Epithelial cell of esophagus (primary cell): ENCODE measurements at regions not wholly inside any gene's neighbourhood (a gene's known extent, or its start where the extent isn't known, plus 50 kb on each side); places are given as distances from the start of the nearest gene placed in this dataset.
"Not testable (repeated sequence)": the region's sequence is repeated elsewhere in the genome, so short reads cannot be mapped to it uniquely, and the experiment has no call there.

ENCODE experiments used
- DNase-seq: peaks from one replicate; pipeline ENCODE4 v3.0.0; 2010; ENCODE audit warnings: low read depth
- H3K4me3 ChIP-seq: 2 replicates; pipeline ENCODE4 v1.5.1; 2011; ENCODE audit warnings: mild to moderate bottlenecking, low read length, control low read depth
- TF ChIP-seq, protein P1 (sequence below): IDR thresholded peaks from 2 replicates; pipeline ENCODE4 v1.5.1; 2011; ENCODE audit warnings: low read depth, mild to moderate bottlenecking, low read length, control low read depth, inconsistent platforms; ENCODE audit not compliant: insufficient read depth; ENCODE audit errors: missing control alignments

DNA sequence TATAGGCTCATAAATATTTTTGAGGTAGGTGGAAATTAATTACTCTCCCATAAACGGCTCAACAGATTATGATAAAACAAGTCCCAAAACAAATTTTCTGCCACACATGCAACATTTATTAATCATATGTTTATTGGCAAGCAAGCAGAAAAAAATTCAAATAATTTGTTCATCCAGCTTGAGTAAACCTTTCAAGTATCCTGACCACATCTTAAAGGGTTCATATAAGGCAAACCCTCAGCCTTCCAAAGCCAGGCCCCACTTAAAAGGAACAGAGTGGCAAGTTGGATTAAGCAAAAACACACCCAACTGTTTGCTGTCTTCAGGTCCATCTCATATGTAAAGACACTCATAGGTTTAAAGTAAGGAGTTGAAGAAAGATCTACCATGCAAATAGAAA lies 1042.3 kb downstream of the DIPK2A start:
- no peak overlapping the region for H3K4me3 ChIP-seq
- TF ChIP-seq, protein P1, sequence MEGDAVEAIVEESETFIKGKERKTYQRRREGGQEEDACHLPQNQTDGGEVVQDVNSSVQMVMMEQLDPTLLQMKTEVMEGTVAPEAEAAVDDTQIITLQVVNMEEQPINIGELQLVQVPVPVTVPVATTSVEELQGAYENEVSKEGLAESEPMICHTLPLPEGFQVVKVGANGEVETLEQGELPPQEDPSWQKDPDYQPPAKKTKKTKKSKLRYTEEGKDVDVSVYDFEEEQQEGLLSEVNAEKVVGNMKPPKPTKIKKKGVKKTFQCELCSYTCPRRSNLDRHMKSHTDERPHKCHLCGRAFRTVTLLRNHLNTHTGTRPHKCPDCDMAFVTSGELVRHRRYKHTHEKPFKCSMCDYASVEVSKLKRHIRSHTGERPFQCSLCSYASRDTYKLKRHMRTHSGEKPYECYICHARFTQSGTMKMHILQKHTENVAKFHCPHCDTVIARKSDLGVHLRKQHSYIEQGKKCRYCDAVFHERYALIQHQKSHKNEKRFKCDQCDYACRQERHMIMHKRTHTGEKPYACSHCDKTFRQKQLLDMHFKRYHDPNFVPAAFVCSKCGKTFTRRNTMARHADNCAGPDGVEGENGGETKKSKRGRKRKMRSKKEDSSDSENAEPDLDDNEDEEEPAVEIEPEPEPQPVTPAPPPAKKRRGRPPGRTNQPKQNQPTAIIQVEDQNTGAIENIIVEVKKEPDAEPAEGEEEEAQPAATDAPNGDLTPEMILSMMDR = no peak
- DNase-seq = no peak

- DNase-seq = no peak
- H3K4me3 ChIP-seq = no peak overlapping the region
- TF ChIP-seq, protein P1 = no peak
Measured at GRCh38 chr3:145015253-145015652, 1043.6 kb downstream of the DIPK2A start.

DNA sequence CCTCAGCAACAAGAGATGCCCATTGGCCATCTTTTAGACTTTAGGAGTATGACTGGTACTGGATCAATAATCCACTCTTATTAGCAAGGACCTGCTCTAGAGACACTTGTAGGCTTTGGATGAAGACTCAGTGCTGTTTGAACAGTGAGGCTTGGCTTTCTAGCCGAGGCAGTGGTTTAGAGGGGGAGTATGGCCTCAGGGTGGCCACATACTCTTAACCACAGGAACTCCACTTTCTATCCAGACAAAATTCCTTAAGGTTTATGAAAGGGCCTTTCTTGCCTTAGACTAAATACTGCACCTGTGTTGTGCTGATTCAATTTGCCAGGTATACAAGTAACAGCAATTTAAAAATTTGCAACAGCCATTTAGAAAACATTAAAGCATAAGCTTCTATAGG lies 1046.3 kb downstream of the DIPK2A start:
- DNase-seq = no peak
- TF ChIP-seq, protein P1 = no peak
- no peak overlapping the region for H3K4me3 ChIP-seq

- DNase-seq = no peak
- TF ChIP-seq, protein P1 = no peak
- H3K4me3 ChIP-seq = no peak overlapping the region
Measured at GRCh38 chr3:145022447-145022846, 1050.8 kb downstream of the DIPK2A start.

GRCh38 chr3:145024700-145025099 lies 1053.1 kb downstream of the DIPK2A start:
- H3K4me3 ChIP-seq = no peak overlapping the region
- TF ChIP-seq, protein P1 = no peak
- no peak for DNase-seq

GRCh38 chr3:145027186-145027585 lies 1055.6 kb downstream of the DIPK2A start:
- not testable (repeated sequence) for DNase-seq

DNA sequence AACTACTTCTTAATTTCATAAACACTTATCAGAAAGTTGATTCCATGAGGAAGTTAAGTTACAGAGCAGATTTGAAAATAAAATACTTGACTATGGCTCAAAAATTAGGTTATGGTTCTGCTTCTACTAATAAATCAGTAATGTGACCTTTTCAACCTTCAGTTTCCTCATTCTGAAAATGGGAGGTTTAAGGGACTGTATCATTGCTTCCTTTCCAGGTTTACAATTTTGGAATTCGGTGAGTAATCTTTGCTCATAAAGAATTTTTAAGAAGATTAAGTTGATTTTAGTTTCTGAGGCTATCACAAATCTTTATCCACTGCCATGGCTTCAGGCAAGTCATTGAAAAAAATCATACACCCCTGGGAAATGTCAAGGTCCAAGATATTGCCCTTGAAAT lies 1061.2 kb downstream of the DIPK2A start:
- no peak overlapping the region for H3K4me3 ChIP-seq
- TF ChIP-seq, protein P1 = no peak
- no peak for DNase-seq

More at GRCh38 chr3:145027186-145027585, 1055.6 kb downstream of the DIPK2A start:
- not testable (repeated sequence) for H3K4me3 ChIP-seq
